ENCODE measurements at regions not wholly inside any gene's neighbourhood (a gene's known extent, or its start where the extent isn't known, plus 50 kb on each side); places are given as distances from the start of the nearest gene placed in this dataset.

DNA sequence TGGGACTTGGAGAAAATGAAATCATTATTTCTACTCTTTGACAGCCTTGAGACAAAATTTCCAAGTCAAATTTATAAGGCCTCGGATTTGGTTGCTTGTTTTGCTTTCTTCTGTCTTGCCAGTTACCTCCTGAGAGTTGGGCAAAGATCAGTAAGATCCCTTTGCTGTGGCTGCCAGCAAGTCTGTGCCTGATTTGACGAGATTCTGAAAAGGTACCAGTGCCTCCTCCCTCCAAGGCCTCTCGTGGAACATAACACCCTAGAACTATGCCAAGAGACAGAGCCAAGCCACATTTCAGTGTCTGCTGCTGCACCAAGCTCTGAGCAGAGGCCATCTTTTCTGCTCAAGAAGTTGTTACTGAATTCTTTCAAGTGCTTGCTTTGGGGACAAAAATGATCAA, 61.0 kb downstream of the GTPBP8 start:
- in situ Hi-C loops (cut with MboI; ENCODE audit: low sequenced_read_pairs), result loop anchor here (10.0 kb wide), 1 partner anchor 233 kb away; no protein-coding TSS in a partner anchor

DNA sequence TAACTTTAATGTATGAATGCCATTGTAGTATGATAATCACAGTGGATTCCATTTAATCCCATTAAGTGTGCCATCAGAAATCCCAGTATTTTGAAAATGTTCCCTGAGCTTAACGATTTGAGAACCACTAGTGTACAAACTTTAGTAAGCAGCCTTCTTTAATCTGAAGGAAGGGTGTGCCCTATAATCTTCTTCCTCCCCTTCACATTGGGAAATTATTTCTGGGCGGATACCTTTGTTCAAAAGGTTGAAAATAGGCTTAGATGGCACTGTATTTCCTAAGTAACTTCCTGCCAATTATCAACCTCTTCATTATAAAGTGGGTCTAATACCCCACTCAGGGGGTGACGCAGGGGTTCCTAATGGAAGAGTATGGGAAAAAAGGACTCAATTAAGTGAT, 62.4 kb downstream of the GTPBP8 start:
- in situ Hi-C loops (cut with MboI; ENCODE audit: low sequenced_read_pairs), result loop anchor here (10.0 kb wide), 1 partner anchor 232 kb away; no protein-coding TSS in a partner anchor

DNA sequence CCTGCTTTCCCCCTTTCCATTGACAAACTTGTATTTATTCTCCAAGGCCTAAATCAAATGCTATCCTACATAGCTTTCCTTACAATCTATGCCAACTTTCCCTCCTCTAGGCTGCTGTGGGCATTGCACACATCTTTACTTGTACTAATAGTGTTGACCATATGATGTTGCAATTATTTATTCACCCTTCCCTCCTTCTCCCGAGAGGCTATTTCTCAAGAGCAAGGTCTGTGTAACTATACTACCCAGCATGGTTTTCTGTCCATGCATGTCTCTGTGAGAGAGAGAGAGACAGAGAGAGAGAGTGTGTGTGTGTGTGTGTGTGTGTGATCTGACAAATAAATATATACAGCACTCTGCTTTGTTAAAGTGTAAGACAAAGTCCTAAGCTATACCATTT, 63.8 kb downstream of the GTPBP8 start:
- in situ Hi-C loops (cut with MboI; ENCODE audit: low sequenced_read_pairs), result loop anchor here (10.0 kb wide), 1 partner anchor 230 kb away; no protein-coding TSS in a partner anchor

DNA sequence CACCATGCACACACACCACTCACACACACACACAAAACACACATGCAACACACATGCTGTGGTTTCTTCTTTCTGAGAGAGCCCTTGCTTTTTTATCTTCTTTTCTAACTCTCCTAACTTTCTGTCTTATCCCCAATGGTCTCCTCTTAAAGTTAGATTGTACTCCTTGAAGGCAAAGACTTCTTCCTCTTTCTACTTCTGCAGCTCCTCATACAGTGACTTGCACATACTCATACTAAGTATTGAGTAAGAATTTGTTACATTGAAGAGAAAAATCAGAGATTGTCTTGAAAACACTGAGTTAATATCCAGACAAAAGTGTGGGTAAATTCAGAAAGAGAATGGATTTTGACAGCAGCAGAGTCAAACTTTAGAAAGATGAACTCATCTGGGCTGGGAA, 64.4 kb downstream of the GTPBP8 start:
- in situ Hi-C loops (cut with MboI; ENCODE audit: low sequenced_read_pairs), result loop anchor here (10.0 kb wide), 1 partner anchor 230 kb away; no protein-coding TSS in a partner anchor

DNA sequence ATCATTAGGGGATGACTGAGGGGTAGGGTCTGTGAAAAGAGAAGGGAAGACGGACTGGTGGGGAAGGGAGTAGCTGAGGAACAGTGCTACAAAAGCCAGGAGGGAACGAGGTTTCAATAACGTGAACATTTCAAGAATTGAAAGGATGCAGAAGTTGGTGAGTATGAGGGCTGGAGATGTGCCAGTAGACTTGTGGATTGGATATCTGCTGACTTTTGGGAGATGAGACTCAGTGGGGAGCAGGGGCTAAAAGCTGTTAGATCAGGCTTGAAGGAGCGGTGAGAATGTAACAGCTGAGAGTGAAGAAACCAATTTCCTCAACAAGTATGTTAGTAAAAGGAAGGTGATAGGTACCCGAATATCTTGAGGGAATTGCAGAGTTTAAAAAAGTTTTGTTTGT, 65.2 kb downstream of the GTPBP8 start:
- in situ Hi-C loops (cut with MboI; ENCODE audit: low sequenced_read_pairs), result loop anchor here (10.0 kb wide), 1 partner anchor 229 kb away; no protein-coding TSS in a partner anchor

DNA sequence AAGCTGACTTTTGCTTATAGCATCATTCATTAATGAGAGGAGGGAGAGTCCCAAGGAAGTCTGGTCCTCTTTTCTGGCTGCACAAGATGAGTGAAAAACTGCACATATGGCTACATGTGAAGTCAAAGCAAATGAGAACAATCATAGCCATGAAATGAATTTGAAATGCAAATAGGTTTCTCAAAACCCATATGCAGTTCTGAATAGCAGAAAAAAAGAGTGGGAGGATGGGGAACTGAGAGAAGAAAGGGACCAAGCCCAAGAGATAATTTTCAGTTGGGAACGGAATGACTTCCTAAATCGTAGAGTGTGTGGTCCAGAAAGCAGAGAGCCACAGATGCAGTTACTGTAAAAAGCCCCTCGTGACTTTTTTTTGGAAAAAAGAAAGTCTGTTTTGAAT, 66.3 kb downstream of the GTPBP8 start:
- in situ Hi-C loops (cut with MboI; ENCODE audit: low sequenced_read_pairs), result loop anchor here (10.0 kb wide), 1 partner anchor 228 kb away; no protein-coding TSS in a partner anchor

DNA sequence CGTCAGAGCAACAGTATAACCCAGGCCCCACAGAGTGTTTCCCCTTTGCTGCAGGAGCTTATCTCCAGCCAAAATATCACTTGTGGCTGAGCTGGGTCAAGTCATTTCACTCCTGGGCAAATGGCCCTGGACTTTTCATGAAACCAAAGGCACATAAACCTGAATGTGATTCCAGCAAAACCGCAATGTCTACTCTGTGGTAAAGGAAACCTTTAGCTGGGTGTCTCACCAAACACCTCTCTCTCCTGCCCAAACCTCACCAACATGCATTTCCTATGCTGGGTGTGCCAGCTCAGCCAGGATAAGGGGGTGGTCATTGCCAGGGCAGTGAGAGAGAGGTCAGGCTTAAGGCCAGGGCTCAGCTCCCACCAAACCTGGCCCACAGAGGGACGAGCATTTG, 67.4 kb downstream of the GTPBP8 start:
- in situ Hi-C loops (cut with MboI; ENCODE audit: low sequenced_read_pairs), result loop anchor here (10.0 kb wide), 1 partner anchor 227 kb away; no protein-coding TSS in a partner anchor

DNA sequence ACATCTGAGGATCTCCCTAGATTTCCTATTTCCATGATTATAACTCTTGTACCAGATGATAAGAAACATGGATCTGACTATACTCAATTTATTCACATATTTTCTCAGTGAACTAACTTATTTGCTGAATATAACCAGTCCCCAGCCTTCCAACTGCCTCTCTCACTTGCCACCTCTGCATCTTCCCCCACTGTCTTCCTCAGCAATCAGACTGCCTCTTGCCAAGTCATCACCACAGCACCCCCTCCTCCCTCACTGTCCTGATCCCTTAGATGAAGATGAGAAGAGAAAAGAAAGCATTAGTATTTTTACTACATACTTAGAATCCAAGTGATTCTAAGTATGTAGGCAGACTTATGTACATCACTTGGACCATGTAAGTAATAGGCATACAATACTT, 71.9 kb downstream of the GTPBP8 start:
- in situ Hi-C loops (cut with MboI; ENCODE audit: low sequenced_read_pairs), result no loop called here

DNA sequence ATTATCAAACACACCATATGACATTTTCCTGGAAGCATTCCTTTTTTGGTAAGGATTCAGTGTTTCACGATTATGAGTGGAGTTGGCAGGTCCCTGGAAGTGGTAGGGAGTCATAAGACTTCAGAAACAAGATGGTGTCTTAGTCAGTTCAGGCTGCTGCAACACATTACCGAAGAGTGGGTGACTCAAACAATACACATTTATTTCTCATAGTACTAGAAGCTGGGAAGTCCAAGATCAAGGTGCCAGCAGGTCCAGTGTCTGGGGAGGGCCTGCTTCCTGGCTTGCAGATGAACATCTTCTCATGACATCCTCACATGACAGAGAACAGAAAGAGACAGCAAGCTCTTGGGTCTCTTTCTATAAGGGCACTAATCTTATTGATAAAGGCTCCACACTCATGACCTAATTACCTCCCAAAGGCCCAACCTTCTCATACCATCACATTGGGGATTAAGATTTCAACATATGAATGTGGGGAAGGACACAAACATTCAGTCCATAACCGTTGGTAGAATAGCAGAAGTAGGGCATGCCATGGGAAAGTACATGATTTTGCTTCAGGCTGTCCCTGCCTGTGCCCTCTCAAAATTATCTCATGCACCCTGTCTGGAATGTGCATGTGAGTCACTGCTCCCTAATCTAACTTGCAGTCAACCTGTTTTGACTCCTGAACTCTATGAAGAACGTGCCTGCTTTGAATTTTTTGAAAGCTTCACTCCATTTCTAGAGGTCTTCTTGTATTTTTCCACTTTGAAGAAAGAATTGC, 72.5 kb downstream of the GTPBP8 start:
- in situ Hi-C loops (cut with MboI; ENCODE audit: low sequenced_read_pairs), result no loop called here

DNA sequence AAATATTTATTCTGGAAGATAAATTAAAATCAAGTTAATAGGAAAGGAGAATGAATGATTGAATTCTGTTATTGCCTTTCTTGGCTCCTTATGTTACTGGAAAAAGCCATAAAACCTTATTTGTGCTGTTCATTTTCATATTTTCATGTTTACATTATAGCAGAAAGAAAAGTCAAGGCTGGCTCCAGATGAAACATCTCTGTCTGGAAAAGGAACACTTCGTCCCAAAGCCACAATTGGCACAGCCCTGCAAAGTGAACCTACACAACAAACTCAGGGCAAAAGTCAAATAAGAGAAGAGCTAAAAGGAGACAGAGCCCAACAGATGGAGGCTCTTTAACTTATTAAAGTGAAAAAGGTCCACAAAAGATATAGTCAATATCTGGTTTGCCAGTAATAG, 73.4 kb downstream of the GTPBP8 start:
- in situ Hi-C loops (cut with MboI; ENCODE audit: low sequenced_read_pairs), result no loop called here

DNA sequence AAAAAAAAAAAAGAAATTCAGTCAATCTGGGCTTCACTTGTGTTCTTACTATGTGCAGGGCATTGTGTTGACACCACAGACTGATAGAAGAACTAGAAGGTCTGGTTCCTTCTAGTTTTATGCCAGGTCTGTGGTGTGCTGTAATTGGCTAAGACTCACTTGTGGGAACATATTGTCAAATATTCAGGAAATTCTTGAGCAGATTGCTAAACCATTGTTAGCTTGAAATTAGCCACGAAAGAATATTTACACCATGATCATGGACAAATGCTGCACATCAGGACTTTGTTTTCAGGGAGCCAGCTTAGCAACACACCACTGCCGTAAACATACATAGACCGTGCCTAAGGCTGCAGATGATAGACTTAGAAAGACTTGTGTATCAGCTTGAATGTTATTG, 74.6 kb downstream of the GTPBP8 start:
- in situ Hi-C loops (cut with MboI; ENCODE audit: low sequenced_read_pairs), result no loop called here

DNA sequence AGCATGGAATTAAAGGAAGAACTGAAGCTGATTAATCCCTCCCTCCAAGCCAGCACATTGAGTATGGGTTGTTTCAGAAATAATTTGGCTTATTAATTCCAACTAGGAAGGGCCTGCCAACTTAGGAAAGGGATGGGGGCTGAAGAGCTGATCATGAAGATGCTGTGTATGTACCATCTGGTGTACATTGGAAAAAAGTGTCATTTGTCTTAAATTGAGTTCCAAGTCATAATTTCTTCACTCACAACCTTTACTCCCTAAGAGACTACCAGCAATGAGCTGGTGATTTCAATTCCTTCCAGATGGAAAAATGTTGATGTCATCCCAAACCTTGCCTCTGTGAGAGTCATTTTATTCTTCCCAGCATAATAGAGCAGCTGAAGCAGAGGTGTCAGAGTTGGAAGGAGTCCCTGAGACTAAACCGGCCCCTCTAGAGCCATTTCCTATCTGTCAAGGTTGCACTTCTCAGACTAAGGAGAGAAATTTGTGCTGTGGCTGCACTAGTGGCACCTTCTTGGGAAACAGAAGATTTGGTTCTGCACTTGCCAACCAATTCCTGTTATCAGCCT, 79.4 kb downstream of the GTPBP8 start:
- in situ Hi-C loops (cut with MboI; ENCODE audit: low sequenced_read_pairs), result no loop called here

DNA sequence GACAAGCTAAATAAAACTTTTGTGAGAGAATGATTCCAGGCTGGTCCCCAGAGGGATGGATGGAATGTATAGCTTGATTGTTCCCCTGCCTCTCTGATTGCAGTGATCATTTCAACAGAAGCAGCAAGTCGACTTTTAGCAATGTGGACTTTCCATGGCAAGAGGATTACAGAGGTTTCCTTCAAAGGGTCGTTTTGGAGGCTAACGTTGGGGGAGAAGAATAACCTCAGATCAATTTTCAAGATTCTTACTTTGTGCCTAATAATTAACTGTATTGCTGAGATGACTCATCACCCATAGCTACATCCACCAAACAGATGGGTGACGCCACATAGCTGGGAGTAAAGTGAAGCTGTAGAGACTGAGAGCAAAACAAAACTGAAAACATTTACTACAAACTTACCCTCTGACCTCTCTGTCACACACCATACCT, 79.9 kb downstream of the GTPBP8 start:
- in situ Hi-C loops (cut with MboI; ENCODE audit: low sequenced_read_pairs), result no loop called here

DNA sequence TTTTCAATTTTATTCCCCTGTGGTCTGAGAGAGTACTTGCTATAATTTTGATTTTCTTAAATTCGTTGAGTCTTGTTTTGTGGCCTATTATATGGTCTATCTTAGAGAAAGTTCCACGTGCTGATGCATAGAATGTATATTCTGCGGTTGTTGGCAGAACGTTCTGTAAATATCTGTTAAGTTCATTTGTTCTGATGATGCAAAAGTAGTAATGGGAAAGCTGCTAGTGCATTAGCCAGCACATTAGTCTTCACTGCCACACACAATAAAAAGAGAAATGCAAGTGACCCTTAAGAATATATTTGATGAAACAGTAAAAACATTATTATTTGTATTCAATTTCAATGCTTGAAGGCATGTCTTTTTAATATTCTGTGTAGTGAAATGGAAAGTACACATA, 84.8 kb downstream of the GTPBP8 start:
- in situ Hi-C loops (cut with MboI; ENCODE audit: low sequenced_read_pairs), result no loop called here

DNA sequence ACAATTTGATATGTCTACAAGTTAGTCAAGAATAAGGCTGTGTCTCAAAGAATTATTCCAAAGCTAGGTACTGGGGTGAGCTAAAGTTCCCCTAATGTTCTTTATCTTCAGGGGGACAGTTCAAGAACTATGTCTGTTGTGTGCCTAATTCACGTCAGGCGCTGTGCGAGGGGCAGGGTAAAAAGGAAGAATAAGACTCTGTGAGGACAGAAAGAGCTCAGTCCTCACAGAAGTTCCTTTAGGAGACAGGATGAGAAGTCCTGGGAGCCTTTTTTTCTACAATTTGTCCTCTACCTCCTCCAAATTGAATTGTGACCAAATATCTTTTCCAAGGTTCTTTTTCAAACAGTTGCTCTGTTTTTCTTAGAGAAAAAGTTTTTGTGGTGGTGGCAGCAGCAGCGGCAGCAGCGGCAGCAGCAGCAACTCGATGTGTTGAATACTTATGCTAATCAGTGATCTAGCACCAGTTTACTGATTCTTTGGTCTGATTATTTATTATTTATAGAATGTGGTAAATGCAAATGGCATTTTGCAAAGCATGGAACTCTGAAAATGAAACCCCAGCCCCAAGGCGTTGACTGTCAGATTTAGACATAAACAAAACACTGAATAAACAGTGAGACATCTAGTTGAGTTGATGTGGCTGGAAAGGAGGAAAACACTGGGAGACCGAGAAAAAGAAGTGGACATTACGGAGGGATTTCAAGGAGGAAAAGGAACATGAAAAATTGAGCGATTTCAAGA, 88.6 kb downstream of the GTPBP8 start:
- in situ Hi-C loops (cut with MboI; ENCODE audit: low sequenced_read_pairs), result no loop called here

DNA sequence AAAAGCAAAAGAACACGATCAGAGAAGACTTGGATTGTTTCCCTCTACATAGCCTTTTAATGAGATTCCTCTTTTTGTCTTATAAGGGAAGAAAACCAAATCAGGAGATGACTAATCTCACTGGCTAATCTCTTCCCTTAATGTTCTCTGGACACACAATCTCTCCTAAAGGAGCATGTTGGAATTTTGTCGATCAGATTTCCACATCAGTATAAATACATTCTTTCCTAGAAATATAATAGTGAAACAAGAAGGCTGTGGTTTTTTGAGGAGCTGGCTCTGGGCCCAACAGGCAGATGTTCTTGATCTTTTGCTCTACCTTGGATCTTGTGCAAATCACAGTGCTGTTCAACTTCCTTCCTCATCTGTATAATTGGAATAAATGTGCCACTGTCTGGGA, 94.0 kb downstream of the GTPBP8 start:
- in situ Hi-C loops (cut with MboI; ENCODE audit: low sequenced_read_pairs), result no loop called here

DNA sequence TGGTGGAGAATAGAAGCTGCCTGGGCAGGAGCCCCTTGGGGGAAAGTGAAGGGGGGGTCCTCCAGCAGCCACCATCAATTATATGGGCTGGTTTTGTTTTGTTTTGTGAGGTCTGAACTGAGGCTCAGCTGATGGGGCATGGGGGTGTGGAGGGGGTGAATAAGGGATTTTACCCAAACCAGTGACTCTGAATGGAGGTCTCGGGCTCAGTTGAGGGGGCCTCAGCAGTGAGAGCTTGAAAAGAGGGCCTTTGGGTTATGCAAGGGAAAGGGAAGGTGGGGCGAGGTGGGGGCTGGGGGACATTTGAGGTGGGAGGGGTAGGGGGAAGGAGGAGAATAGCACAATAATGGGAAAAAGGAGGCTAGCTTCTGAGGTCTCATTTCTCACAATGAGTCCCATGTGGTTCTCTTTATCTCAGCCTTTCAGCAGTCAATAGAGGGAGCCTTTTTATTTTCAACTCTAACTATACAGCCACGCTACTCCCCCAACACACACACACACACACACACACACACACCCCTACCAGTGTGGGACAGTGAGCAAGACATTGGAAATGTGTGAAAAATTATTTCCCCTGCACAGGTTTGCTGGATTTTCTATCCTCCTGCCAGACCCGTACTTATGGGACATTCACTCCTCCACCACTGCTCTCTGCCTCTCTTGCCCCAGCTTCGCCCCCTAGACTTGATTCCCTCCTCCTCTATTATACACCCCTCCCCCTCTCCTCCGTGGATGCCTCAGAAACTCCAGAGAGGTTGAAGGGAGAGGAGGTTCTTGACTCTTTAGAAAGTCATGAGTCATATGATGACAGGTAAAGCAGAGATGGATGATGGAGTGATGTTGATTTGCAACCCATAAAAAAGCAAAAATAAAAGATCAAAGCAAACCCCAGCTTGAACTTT, 96.0 kb downstream of the GTPBP8 start:
- in situ Hi-C loops (cut with MboI; ENCODE audit: low sequenced_read_pairs), result no loop called here

DNA sequence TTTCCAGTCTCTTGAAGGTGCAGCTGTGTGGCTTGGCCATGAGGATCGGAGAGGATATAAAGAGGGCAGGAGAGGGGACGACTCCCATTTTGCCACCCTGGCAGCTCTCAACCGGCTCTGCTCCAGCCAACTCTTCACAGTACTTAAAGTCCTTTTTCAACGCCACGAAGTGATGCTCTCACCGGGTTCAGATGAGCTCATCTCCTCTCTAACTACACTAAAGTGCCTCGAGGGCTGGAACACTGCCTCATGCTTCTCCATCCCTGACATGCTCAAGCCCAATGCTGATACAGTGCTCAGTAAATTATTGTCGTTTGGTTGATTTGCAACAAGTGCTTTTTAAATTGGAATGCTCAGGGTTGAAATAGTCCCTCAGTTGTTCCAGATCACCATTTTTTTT, 97.8 kb downstream of the GTPBP8 start:
- in situ Hi-C loops (cut with MboI; ENCODE audit: low sequenced_read_pairs), result no loop called here

DNA sequence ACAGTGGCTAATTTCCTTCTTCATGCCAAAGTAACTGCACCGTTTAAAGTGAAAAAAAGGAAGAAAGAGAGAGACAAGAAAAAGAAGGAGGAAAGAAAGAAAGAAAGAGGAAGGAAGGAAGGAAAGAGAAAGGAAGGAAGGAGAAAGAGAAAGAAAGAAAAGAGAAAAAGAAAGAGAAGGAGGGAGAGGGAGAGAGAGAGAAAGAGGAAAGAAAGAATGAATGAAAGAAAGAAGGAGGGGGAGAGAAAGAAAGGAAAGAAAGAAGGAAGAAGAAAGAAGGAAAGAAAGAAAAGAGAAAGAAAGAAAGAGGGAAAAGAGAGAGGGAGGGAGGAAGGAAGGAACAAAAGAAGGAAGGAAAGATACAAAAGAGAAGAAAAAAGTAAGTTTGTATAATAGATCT, 100.6 kb downstream of the GTPBP8 start:
- in situ Hi-C loops (cut with MboI; ENCODE audit: low sequenced_read_pairs), result no loop called here

DNA sequence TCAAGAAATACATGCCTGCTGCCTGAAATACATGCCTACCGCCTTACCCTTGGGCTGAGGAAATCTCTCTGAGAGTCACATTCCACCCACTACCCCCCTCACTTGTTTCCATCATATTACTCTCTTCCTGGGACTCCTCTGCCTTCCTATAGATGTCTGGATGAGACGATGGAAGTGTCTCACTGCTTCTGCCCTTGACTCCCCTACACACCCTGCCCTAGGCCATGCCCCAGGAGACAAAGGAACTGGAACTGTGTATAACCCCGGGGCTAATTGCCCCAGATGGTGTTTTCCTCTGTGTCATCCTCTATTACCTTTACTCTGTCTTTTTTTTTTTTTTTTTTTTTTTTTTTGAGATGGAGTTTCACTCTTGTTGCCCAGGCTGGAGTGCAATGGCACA, 102.0 kb downstream of the GTPBP8 start:
- in situ Hi-C loops (cut with MboI; ENCODE audit: low sequenced_read_pairs), result no loop called here
